A673 (cell line): ENCODE measurements at regions not wholly inside any gene's neighbourhood (a gene's known extent, or its start where the extent isn't known, plus 50 kb on each side); places are given as distances from the start of the nearest gene placed in this dataset.

ENCODE experiments used
- BruUV-seq: library from RNA; stranded (reverse); fragments of 400-500 nt; replicated peaks from 2 replicates; lab custom pipeline; 2021; lab: Mats Ljungman, UMichigan
- CTCF ChIA-PET: fragments of 300-600 bp; sonication (Branson Sonifier 250); formaldehyde crosslinking; loops from one replicate; lab custom pipeline; 2022; ENCODE audit warnings: antibody characterized with exemption; lab: Charles Lee
- POLR2A ChIA-PET: fragments of 300-600 bp; sonication (Branson Sonifier 250); formaldehyde crosslinking; loops from one replicate; lab custom pipeline; 2022; ENCODE audit warnings: antibody characterized with exemption; ENCODE audit not compliant: low non-redundant PET; lab: Charles Lee
- DNase-seq: peaks from one replicate; pipeline ENCODE4 v3.0.0-alpha.2; 2015; ENCODE audit warnings: low spot score
- H3K27ac ChIP-seq: fragments of 200-600 bp; sonication (generic); 2 replicates; pipeline ENCODE4 v1.5.1; 2016; ENCODE audit warnings: mixed run types, low read depth, mild to moderate bottlenecking, mixed read lengths, antibody characterized with exemption, low read length; ENCODE audit not compliant: poor library complexity, severe bottlenecking
- H3K27me3 ChIP-seq: fragments of 200-600 bp; sonication (generic); replicated peaks from 2 replicates; pipeline ENCODE4 v1.6.1; 2017; ENCODE audit warnings: mixed run types, low read depth, mild to moderate bottlenecking, mixed read lengths, antibody characterized with exemption, low read length; ENCODE audit not compliant: insufficient read depth, poor library complexity
- H3K36me3 ChIP-seq: fragments of 200-600 bp; sonication (generic); 2 replicates; pipeline ENCODE4 v1.6.1; 2016; ENCODE audit warnings: mixed run types, mild to moderate bottlenecking, mixed read lengths, antibody characterized with exemption, low read length; ENCODE audit not compliant: insufficient read depth, poor library complexity, severe bottlenecking
- H3K4me1 ChIP-seq: fragments of 200-600 bp; sonication (generic); 2 replicates; pipeline ENCODE4 v1.6.1; 2017; ENCODE audit warnings: mixed run types, mild to moderate bottlenecking, mixed read lengths, antibody characterized with exemption, low read length; ENCODE audit not compliant: insufficient read depth, poor library complexity, severe bottlenecking
- H3K4me3 ChIP-seq: fragments of 200-600 bp; sonication (generic); 2 replicates; pipeline ENCODE4 v1.5.1; 2016; ENCODE audit warnings: low read depth, mixed run types, mild to moderate bottlenecking, mixed read lengths, low read length; ENCODE audit not compliant: poor library complexity, severe bottlenecking
- H3K9me3 ChIP-seq: fragments of 200-600 bp; sonication (generic); 2 replicates; pipeline ENCODE4 v1.6.1; 2016; ENCODE audit warnings: mixed run types, low read depth, mild to moderate bottlenecking, mixed read lengths, antibody characterized with exemption, low read length; ENCODE audit not compliant: poor library complexity, severe bottlenecking
- EZH2 ChIP-seq: fragments of 200-600 bp; sonication (generic); IDR thresholded peaks from 2 replicates; pipeline ENCODE4 v1.6.1; 2017; ENCODE audit warnings: borderline replicate concordance, low read depth, mild to moderate bottlenecking, mixed read lengths, antibody characterized with exemption, low read length; ENCODE audit not compliant: poor library complexity, severe bottlenecking
- intact Hi-C: fragments of 100-400 bp; cut with micrococcal nuclease; formaldehyde crosslinking; loops from one replicate; pipeline ENCODE4 v1.10.0; 2022; ENCODE audit not compliant: unreplicated experiment
- TF ChIP-seq, protein P1 (sequence below): fragments of 300-800, 200-600 bp; sonication (generic); conservative IDR thresholded peaks from 2 replicates; pipeline ENCODE4 v1.5.1; 2017; ENCODE audit warnings: low read depth, mild to moderate bottlenecking, antibody characterized with exemption, low read length, moderate library complexity, mixed read lengths

DNA sequence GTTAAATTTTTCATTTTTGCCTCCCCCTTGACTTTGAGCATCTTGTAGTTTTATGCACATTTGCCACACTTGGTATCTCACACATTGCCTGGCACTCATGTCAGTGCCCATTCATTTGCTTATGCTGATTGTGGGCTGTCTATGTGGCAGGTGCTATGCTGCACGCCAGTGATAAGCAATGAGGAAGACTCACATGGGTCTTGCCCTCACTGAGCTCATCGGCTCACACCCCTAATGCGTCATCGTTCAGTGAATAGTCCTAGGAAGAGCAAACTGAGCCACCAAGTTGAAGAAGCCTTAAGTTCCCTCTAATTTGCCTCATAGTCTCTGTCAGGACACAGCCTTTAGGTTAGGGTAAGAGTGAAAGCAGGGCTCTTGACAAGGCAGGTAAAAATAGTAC, 209.4 kb upstream of the IL12B start:
- TF ChIP-seq, protein P1, sequence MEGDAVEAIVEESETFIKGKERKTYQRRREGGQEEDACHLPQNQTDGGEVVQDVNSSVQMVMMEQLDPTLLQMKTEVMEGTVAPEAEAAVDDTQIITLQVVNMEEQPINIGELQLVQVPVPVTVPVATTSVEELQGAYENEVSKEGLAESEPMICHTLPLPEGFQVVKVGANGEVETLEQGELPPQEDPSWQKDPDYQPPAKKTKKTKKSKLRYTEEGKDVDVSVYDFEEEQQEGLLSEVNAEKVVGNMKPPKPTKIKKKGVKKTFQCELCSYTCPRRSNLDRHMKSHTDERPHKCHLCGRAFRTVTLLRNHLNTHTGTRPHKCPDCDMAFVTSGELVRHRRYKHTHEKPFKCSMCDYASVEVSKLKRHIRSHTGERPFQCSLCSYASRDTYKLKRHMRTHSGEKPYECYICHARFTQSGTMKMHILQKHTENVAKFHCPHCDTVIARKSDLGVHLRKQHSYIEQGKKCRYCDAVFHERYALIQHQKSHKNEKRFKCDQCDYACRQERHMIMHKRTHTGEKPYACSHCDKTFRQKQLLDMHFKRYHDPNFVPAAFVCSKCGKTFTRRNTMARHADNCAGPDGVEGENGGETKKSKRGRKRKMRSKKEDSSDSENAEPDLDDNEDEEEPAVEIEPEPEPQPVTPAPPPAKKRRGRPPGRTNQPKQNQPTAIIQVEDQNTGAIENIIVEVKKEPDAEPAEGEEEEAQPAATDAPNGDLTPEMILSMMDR: no peak
- TF ChIP-seq EZH2: no peak
- ChIA-PET CTCF (no interaction called here), POLR2A (no interaction called here)

DNA sequence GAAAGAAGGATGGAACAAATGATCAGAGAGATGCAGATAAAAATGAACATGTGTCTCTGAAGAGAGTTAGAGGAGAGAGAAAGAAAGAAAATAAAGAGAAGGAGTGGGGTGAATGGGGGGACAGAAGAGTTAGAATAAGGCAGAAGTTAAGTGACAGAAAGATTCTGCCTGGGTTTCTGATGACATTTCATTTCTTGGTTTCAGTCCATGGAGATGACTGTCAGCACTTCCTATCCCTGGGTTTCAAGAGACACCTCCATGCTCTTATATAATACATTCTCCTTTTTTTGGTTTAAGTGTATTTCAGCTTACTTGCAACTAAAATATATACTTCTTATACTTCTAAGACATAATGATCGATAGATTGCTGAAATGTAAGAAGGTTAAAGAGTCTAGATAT, 213.0 kb upstream of the IL12B start:
- H3K27ac ChIP-seq: no peak overlapping the region
- no TSS peak for BruUV-seq
- POLR2A ChIA-PET: no interaction called here
- DNase-seq: no peak
- TF ChIP-seq EZH2: no peak
- TF ChIP-seq, protein P1: no peak
- no peaks in the 10 kb centered on the region for H3K4me1 ChIP-seq
- CTCF ChIA-PET: no interaction called here
- H3K36me3 ChIP-seq: no peaks in the 10 kb centered on the region
- no peaks in the 10 kb centered on the region for H3K27me3 ChIP-seq
- no peaks in the 10 kb centered on the region for H3K9me3 ChIP-seq
- intact Hi-C loops: no loop called here
- H3K4me3 ChIP-seq: no peak overlapping the region

More for the DNA sequence above, 209.4 kb upstream of the IL12B start:
- H3K9me3 ChIP-seq: no peaks in the 10 kb centered on the region
- no peaks in the 10 kb centered on the region for H3K36me3 ChIP-seq
- DNase-seq: no peak
- no peaks in the 10 kb centered on the region for H3K4me1 ChIP-seq
- H3K27me3 ChIP-seq: no peaks in the 10 kb centered on the region
- no peak overlapping the region for H3K4me3 ChIP-seq
- no peak overlapping the region for H3K27ac ChIP-seq
- intact Hi-C loops: no loop called here
- BruUV-seq: no TSS peak

DNA sequence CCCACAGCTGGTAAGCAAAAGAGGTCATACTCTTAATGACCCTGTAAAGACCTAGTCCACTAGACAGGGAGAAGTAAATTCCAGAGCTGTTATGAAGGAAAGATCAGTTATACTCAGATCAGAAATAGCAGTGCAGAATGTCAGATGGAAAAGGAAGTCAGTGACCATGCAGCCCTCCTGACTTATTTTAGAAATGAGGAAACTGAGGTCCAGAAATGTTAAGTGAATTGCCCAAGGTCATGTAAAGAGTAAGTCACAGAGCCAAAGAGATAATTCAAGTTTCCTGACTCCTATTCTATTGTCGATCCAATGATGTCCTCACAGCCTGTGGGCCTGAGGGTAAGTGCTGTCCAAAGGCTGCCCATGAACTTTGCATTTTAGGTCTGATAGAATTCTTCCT, 214.9 kb upstream of the IL12B start:
- intact Hi-C loops: no loop called here
- no peak overlapping the region for H3K4me3 ChIP-seq
- TF ChIP-seq, protein P1: no peak
- TF ChIP-seq EZH2: no peak
- H3K9me3 ChIP-seq: no peaks in the 10 kb centered on the region
- no peak for DNase-seq
- ChIA-PET POLR2A (no interaction called here), CTCF (no interaction called here)
- no peaks in the 10 kb centered on the region for H3K27me3 ChIP-seq
- H3K4me1 ChIP-seq: no peaks in the 10 kb centered on the region
- no TSS peak for BruUV-seq
- no peaks in the 10 kb centered on the region for H3K36me3 ChIP-seq
- no peak overlapping the region for H3K27ac ChIP-seq
